ENCODE measurements at regions not wholly inside any gene's neighbourhood (a gene's known extent, or its start where the extent isn't known, plus 50 kb on each side); places are given as distances from the start of the nearest gene placed in this dataset.

DNA sequence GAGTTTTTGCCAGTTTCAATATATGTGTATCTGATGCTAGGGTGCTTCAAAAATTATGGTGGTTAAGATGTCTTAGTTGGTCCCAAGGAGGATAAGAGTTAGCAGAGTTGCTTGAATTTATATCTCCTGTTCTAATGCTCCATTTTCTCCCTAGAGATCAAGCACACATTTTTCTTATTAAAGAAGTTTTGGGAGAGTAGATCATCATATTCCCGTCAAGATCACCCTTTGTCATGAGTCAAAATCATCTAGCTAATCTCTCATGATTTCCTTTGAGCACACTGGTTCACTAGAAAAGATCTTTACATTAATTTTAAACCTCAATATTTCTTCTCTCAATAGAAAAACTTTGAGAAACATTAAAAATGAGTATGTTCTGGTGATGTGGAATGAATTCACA, 429.9 kb upstream of the SEMA3A start:
- no peaks in the 10 kb centered on the region for H3K27me3 Mint-ChIP-seq
- Histone ChIP-seq H3K27me3 (ENCODE audit: control insufficient read depth in 2 of 2, insufficient read depth in 2 of 2, low read length in 2 of 2) (no peaks in the 10 kb centered on the region), H3K9me3 (ENCODE audit: control insufficient read depth in 2 of 3, low read length in 3 of 3) (no peaks in the 10 kb centered on the region), H3K4me1 (ENCODE audit: control insufficient read depth in 2 of 2, insufficient read depth in 2 of 2, low read length in 2 of 2) (no peaks in the 10 kb centered on the region), H3K36me3 (ENCODE audit: control insufficient read depth in 2 of 3, insufficient read depth in 3 of 3, low read length in 3 of 3) (no peaks in the 10 kb centered on the region), H3K4me3 (ENCODE audit: low read length) (no peak overlapping the region), H3K27ac (ENCODE audit: low read depth, low read length) (no peak overlapping the region)
- H3K4me1 Mint-ChIP-seq: no peaks in the 10 kb centered on the region
- no peak overlapping the region for H3K4me3 Mint-ChIP-seq
- ChIA-PET POLR2A (no interaction called here), CTCF (no interaction called here)
- intact Hi-C loops (cut with micrococcal nuclease): no loop called here
- H3K27ac Mint-ChIP-seq: no peak overlapping the region
- DNase-seq (no peak), ATAC-seq (no peak)
- no peaks in the 10 kb centered on the region for H3K36me3 Mint-ChIP-seq
- peaks cover 0 to 2% (median 0%) of the 10 kb centered on the region in 11 donors for H3K9me3 Mint-ChIP-seq

DNA sequence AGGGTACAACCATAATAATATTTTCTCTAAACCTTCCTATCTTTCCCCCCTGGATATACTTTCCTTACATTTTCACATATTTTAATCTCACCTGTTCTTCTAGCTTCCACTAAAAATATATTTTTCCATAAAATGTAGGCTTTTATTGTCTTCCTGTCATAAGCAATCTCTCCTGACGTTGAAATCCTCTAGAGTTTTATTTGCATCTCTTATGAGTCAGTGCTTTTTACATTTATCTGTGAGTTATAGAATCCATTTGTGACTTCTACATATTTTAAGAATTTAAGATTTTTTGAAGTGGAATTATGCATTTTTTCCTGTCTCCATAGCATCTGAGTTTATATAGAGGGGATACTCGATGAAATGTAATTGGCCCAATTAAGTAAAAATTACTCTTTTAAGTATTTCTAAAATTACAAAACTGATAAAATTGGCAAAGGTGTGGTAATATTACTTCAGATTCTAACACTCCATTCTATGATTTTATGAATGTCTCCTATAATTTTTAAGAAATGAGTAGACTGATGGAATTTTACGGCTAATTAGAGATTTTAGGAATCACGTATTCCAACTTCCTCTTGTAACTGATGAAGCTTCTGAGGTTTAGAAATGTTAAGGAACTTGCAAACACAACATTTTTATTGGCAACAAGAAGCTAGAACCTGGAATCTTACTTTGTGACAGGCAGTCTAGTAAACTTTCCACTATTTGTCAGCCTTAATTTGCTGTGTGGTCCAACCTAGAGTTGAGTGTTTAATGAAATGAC, 422.9 kb upstream of the SEMA3A start:
- H3K27me3 Mint-ChIP-seq: no peaks in the 10 kb centered on the region
- DNase-seq (no peak), ATAC-seq (no peak)
- no peaks in the 10 kb centered on the region for H3K36me3 Mint-ChIP-seq
- Histone ChIP-seq H3K4me1 (ENCODE audit: control insufficient read depth in 2 of 2, insufficient read depth in 2 of 2, low read length in 2 of 2) (no peaks in the 10 kb centered on the region), H3K36me3 (ENCODE audit: control insufficient read depth in 2 of 3, insufficient read depth in 3 of 3, low read length in 3 of 3) (no peaks in the 10 kb centered on the region), H3K27me3 (ENCODE audit: control insufficient read depth in 2 of 2, insufficient read depth in 2 of 2, low read length in 2 of 2) (no peaks in the 10 kb centered on the region), H3K27ac (ENCODE audit: low read depth, low read length) (no peak overlapping the region), H3K9me3 (ENCODE audit: control insufficient read depth in 2 of 3, low read length in 3 of 3) (no peaks in the 10 kb centered on the region), H3K4me3 (ENCODE audit: low read length) (no peak overlapping the region)
- H3K27ac Mint-ChIP-seq: no peak overlapping the region
- no peak overlapping the region for H3K4me3 Mint-ChIP-seq
- POLR2A ChIA-PET: no interaction called here
- no peaks in the 10 kb centered on the region for H3K4me1 Mint-ChIP-seq
- intact Hi-C loops (cut with micrococcal nuclease): no loop called here
- peaks cover 0 to 2% (median 0%) of the 10 kb centered on the region in 11 donors for H3K9me3 Mint-ChIP-seq
- CTCF ChIA-PET: no interaction called here

DNA sequence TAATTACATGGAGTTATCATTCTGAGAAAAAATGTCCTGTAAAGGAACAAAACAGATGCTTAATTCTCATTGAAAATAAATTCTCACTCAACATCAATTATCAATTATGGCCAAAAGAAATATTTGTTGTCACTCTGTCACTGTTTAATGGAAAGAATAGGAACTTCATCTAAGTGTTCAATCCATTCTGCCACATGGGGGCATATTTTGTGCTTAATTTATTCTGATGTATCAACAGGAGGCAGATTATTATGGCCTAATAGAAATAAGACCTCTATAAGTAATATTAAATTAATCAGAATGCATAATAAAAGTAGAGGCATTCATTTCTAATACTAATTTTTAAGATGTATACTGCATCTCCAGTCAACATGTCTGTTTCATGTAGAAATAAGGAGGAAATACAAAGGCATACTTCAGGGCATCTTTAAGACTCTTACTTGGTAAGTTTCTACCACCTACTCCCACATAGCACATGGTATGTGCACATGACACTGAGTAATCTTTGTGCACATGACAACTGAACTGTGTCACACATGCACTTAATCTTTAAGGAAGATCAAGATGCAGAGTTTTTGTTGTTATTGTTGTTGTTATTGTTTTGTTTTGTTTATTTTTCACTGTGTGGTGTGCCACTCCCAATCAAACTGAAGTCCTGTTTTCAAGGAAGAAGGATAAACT, 420.4 kb upstream of the SEMA3A start:
- ATAC-seq: no peak
- Mint-ChIP-seq H3K4me3 (no peak overlapping the region), H3K4me1 (no peaks in the 10 kb centered on the region), H3K9me3 (peaks cover 0 to 2% (median 0%) of the 10 kb centered on the region in 11 donors), H3K36me3 (no peaks in the 10 kb centered on the region), H3K27ac (no peak overlapping the region), H3K27me3 (no peaks in the 10 kb centered on the region)
- H3K27ac ChIP-seq (ENCODE audit: low read depth, low read length): no peak overlapping the region
- ChIA-PET POLR2A (no interaction called here), CTCF (no interaction called here)
- H3K36me3 ChIP-seq (ENCODE audit: control insufficient read depth in 2 of 3, insufficient read depth in 3 of 3, low read length in 3 of 3): no peaks in the 10 kb centered on the region
- intact Hi-C loops (cut with micrococcal nuclease): no loop called here
- no peak overlapping the region for H3K4me3 ChIP-seq (ENCODE audit: low read length)
- no peaks in the 10 kb centered on the region for H3K27me3 ChIP-seq (ENCODE audit: control insufficient read depth in 2 of 2, insufficient read depth in 2 of 2, low read length in 2 of 2)
- H3K9me3 ChIP-seq (ENCODE audit: control insufficient read depth in 2 of 3, low read length in 3 of 3): no peaks in the 10 kb centered on the region
- H3K4me1 ChIP-seq (ENCODE audit: control insufficient read depth in 2 of 2, insufficient read depth in 2 of 2, low read length in 2 of 2): no peaks in the 10 kb centered on the region
- DNase-seq: no peak

DNA sequence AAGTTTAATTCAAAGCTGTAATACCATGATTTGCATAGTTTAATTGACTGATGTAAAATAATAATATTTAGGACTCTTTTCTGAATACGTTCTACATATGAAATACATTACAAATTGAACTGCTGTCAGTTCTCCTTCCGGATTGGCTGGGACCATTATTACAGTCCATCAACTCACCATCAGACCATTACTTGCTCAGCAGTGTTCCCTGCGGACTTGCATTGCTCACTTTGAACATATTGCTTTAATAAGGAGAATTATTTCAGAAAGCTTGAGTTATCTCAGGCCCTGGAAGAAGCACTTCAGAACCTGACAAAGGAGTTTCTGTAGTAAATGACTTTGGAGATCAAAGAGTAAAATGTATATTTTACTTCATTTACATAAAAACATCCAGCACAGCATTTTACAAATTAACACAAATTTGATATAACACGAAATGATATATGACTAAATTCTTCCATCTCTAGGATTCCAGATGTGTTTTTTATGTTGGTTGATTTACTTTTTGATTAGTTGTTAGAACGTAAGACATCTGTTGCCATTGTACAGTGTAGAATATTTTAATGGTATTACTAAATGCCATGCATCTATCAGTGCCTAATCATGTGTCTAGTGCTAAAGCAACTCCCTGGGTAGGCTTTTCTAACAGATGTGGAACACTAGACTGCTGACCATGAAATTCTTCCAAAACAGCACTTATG, 418.5 kb upstream of the SEMA3A start:
- no peak for ATAC-seq
- Histone ChIP-seq H3K36me3 (ENCODE audit: control insufficient read depth in 2 of 3, insufficient read depth in 3 of 3, low read length in 3 of 3) (no peaks in the 10 kb centered on the region), H3K27me3 (ENCODE audit: control insufficient read depth in 2 of 2, insufficient read depth in 2 of 2, low read length in 2 of 2) (no peaks in the 10 kb centered on the region), H3K4me1 (ENCODE audit: control insufficient read depth in 2 of 2, insufficient read depth in 2 of 2, low read length in 2 of 2) (no peaks in the 10 kb centered on the region), H3K4me3 (ENCODE audit: low read length) (no peak overlapping the region), H3K27ac (ENCODE audit: low read depth, low read length) (no peak overlapping the region), H3K9me3 (ENCODE audit: control insufficient read depth in 2 of 3, low read length in 3 of 3) (no peaks in the 10 kb centered on the region)
- DNase-seq: no peak
- POLR2A ChIA-PET: no interaction called here
- peaks cover 0 to 2% (median 0%) of the 10 kb centered on the region in 7 donors for H3K4me1 Mint-ChIP-seq
- H3K27ac Mint-ChIP-seq: no peak overlapping the region
- H3K4me3 Mint-ChIP-seq: no peak overlapping the region
- CTCF ChIA-PET: no interaction called here
- intact Hi-C loops (cut with micrococcal nuclease): no loop called here
- H3K36me3 Mint-ChIP-seq: no peaks in the 10 kb centered on the region
- peaks cover 0 to 2% (median 0%) of the 10 kb centered on the region in 11 donors for H3K9me3 Mint-ChIP-seq
- H3K27me3 Mint-ChIP-seq: peaks cover 0 to 5% (median 0%) of the 10 kb centered on the region in 5 donors

DNA sequence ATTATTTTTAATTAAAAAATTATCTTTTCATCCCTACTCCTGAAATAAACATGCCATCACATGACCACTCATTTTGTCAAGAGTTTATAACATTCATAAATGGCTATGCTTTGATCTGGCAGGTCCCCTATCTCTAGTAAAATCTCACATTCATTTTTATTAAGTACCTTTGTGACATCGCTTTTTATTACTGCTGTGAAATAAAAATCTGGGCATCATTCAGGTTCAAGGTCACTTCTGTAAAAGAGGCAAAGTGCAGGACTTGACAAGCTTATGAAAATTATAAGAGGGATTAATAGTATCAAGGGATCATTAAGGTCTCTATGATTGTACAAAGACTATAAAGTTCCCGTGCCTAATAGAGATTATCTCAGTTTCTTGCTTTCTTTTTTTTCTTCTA, 416.8 kb upstream of the SEMA3A start:
- no peak overlapping the region for H3K27ac ChIP-seq (ENCODE audit: low read depth, low read length)
- H3K9me3 ChIP-seq (ENCODE audit: control insufficient read depth in 2 of 3, low read length in 3 of 3): no peaks in the 10 kb centered on the region
- H3K36me3 ChIP-seq (ENCODE audit: control insufficient read depth in 2 of 3, insufficient read depth in 3 of 3, low read length in 3 of 3): no peaks in the 10 kb centered on the region
- Mint-ChIP-seq H3K4me1 (peaks cover 0 to 2% (median 0%) of the 10 kb centered on the region in 7 donors), H3K9me3 (peaks cover 0 to 2% (median 0%) of the 10 kb centered on the region in 11 donors), H3K4me3 (no peak overlapping the region), H3K27ac (no peak overlapping the region), H3K27me3 (peaks cover 0 to 5% (median 0%) of the 10 kb centered on the region in 5 donors), H3K36me3 (no peaks in the 10 kb centered on the region)
- H3K4me1 ChIP-seq (ENCODE audit: control insufficient read depth in 2 of 2, insufficient read depth in 2 of 2, low read length in 2 of 2): no peaks in the 10 kb centered on the region
- DNase-seq (no peak), ATAC-seq (no peak)
- ChIA-PET CTCF (no interaction called here), POLR2A (no interaction called here)
- intact Hi-C loops (cut with micrococcal nuclease): no loop called here
- H3K27me3 ChIP-seq (ENCODE audit: control insufficient read depth in 2 of 2, insufficient read depth in 2 of 2, low read length in 2 of 2): no peaks in the 10 kb centered on the region
- no peak overlapping the region for H3K4me3 ChIP-seq (ENCODE audit: low read length)

DNA sequence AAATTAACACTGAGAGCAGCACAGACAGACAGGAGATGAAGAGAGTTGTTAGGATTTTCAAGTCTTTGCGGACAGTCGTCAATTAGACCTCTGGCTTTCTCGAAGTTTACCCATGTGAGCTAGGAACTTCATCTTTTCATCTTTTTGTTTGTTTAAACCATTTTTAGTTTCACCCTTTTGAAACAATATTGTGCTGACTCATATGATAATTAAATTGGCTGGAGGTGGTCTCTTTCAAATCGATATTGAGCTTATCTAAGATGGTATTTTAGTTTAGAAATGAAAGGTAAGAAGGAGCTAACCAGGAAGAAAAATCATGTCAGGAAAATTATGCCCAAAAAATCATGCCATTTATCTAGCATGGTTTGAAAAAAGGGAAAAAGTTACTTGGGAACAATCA, 415.8 kb upstream of the SEMA3A start:
- DNase-seq (no peak), ATAC-seq (no peak)
- Mint-ChIP-seq H3K9me3 (no peaks in the 10 kb centered on the region), H3K4me1 (peaks cover 0 to 2% (median 0%) of the 10 kb centered on the region in 7 donors), H3K27ac (no peak overlapping the region), H3K4me3 (no peak overlapping the region), H3K27me3 (peaks cover 0 to 5% (median 0%) of the 10 kb centered on the region in 5 donors), H3K36me3 (no peaks in the 10 kb centered on the region)
- H3K4me1 ChIP-seq (ENCODE audit: control insufficient read depth in 2 of 2, insufficient read depth in 2 of 2, low read length in 2 of 2): no peaks in the 10 kb centered on the region
- H3K27me3 ChIP-seq (ENCODE audit: control insufficient read depth in 2 of 2, insufficient read depth in 2 of 2, low read length in 2 of 2): no peaks in the 10 kb centered on the region
- CTCF ChIA-PET: no interaction called here
- no peak overlapping the region for H3K4me3 ChIP-seq (ENCODE audit: low read length)
- no peak overlapping the region for H3K27ac ChIP-seq (ENCODE audit: low read depth, low read length)
- H3K9me3 ChIP-seq (ENCODE audit: control insufficient read depth in 2 of 3, low read length in 3 of 3): no peaks in the 10 kb centered on the region
- POLR2A ChIA-PET: no interaction called here
- H3K36me3 ChIP-seq (ENCODE audit: control insufficient read depth in 2 of 3, insufficient read depth in 3 of 3, low read length in 3 of 3): no peaks in the 10 kb centered on the region
- intact Hi-C loops (cut with micrococcal nuclease): no loop called here

All from naive thymus-derived CD4-positive, alpha-beta T cell (primary cell).